ENCODE measurements at regions not wholly inside any gene's neighbourhood (a gene's known extent, or its start where the extent isn't known, plus 50 kb on each side); places are given as distances from the start of the nearest gene placed in this dataset.
A peak's percentile ranks its signal among the peaks of the same experiment; 100 is the strongest.
"Not testable (repeated sequence)": the region's sequence is repeated elsewhere in the genome, so short reads cannot be mapped to it uniquely, and the experiment has no call there.

DNA sequence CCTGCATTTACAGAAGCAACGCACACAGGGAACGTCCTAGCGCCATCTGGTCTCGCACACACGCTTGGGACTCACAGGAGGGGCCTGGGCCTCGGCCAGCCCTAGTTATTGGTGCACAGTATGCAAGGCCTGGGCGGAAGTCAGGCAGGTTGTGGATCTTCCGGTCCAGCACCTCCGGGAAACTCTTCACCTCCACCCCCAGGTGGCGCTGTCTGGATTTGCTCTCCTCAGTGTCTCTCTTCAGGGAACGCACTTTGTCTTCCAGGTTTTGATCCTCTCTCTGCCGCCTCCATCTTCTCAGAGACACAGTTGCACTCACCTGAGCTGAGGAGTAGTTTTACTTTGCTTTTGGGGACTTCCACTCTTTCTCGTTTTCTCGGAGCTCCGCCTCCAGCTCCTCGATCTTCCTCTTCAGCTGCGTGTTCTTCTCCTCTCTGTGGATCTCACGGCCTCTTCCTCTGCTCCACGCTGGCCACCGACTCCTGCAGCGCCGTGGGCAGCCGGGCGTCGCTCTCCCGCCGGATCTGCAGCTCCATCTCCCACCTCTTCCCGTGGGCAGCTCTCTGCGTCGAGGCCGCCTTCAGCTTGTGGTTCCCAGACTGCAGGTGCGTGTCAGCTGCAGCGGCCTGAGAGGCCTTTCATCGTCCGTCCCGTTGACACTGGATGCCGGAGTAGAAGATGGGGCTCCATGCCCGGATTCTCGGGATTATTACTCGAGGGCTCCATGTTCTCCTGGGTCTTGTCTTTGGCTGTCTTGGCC, 933.8 kb downstream of the TMEM121 start:
- H3K27ac ChIP-seq (ENCODE audit: low read length): no peak overlapping the region
- peak; percentile 59 to 67 (median 63) for ATAC-seq
- no peaks in the 10 kb centered on the region for H3K4me1 ChIP-seq (ENCODE audit: control insufficient read depth, insufficient read depth, low read length)
- no peak overlapping the region for H3K4me3 ChIP-seq (ENCODE audit: low read length)
- peak; percentile 28 to 77 for DNase-seq
- intact Hi-C loops (cut with micrococcal nuclease): loop anchor here (1.0 kb wide), 1 partner anchor 58 kb away; no protein-coding TSS in a partner anchor
- no peaks in the 10 kb centered on the region for H3K9me3 ChIP-seq (ENCODE audit: control insufficient read depth, insufficient read depth, low read length)
- peak; percentile 60 for TF ChIP-seq CTCF (IDR thresholded peaks at IDR 0.05)
- 89% methylated on average over 40 of the region's 40 CpGs for WGBS (ENCODE audit: insufficient coverage)
- no peaks in the 10 kb centered on the region for H3K36me3 ChIP-seq (ENCODE audit: control insufficient read depth, insufficient read depth, low read length)
- Mint-ChIP-seq H3K27ac (no peak overlapping the region), H3K36me3 (no peaks in the 10 kb centered on the region), H3K4me1 (peaks cover 3 to 9% of the 10 kb centered on the region in 2 donors), H3K4me3 (no peak overlapping the region), H3K27me3 (ENCODE audit: low read depth in 2 of 2) (peaks cover 2 to 36% of the 10 kb centered on the region in 2 donors), H3K9me3 (no peaks in the 10 kb centered on the region)
- no peaks in the 10 kb centered on the region for H3K27me3 ChIP-seq (ENCODE audit: control insufficient read depth, insufficient read depth, low read length)

DNA sequence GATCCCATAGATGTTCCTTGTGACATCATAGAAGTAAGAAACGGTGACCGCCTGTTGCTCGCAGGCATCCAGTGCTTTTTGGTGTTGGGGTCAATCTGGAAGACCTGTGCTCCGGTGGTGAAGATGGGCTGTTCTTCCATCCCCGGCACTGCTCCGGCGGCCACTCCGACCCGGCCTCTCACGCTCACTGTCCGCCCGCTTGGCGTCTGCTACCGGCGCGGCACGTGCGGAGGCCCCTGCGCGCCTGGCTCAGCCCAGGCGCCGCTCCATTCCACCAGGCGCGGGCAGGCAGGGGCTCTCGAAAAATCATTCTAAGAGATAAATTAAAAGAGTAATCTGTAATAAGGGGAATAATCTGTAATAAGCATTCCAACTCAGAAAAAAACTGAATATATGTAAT, 934.5 kb downstream of the TMEM121 start:
- Mint-ChIP-seq H3K4me1 (peaks cover 3 to 9% of the 10 kb centered on the region in 2 donors), H3K4me3 (no peak overlapping the region), H3K27ac (no peak overlapping the region), H3K9me3 (no peaks in the 10 kb centered on the region), H3K36me3 (no peaks in the 10 kb centered on the region), H3K27me3 (ENCODE audit: low read depth in 2 of 2) (peaks cover 2 to 29% of the 10 kb centered on the region in 2 donors)
- Histone ChIP-seq H3K4me1 (ENCODE audit: control insufficient read depth, insufficient read depth, low read length) (no peaks in the 10 kb centered on the region), H3K36me3 (ENCODE audit: control insufficient read depth, insufficient read depth, low read length) (no peaks in the 10 kb centered on the region), H3K27ac (ENCODE audit: low read length) (no peak overlapping the region), H3K27me3 (ENCODE audit: control insufficient read depth, insufficient read depth, low read length) (no peaks in the 10 kb centered on the region), H3K4me3 (ENCODE audit: low read length) (no peak overlapping the region), H3K9me3 (ENCODE audit: control insufficient read depth, insufficient read depth, low read length) (no peaks in the 10 kb centered on the region)
- intact Hi-C loops (cut with micrococcal nuclease): loop anchor here (1.0 kb wide), 1 partner anchor 57 kb away; no protein-coding TSS in a partner anchor
- ATAC-seq (no peak), DNase-seq (no peak)
- TF ChIP-seq CTCF (IDR thresholded peaks at IDR 0.05): no peak
- 97% methylated on average over 25 of the region's 25 CpGs for WGBS (ENCODE audit: insufficient coverage)

- H3K4me3 ChIP-seq (ENCODE audit: low read length); intact Hi-C loops (cut with micrococcal nuclease); H3K4me3 Mint-ChIP-seq; H3K4me1 ChIP-seq (ENCODE audit: control insufficient read depth, insufficient read depth, low read length); H3K27ac ChIP-seq (ENCODE audit: low read length); H3K9me3 ChIP-seq (ENCODE audit: control insufficient read depth, insufficient read depth, low read length); H3K27ac Mint-ChIP-seq; H3K27me3 Mint-ChIP-seq (ENCODE audit: low read depth in 2 of 2); H3K9me3 Mint-ChIP-seq; H3K4me1 Mint-ChIP-seq; H3K36me3 Mint-ChIP-seq; H3K27me3 ChIP-seq (ENCODE audit: control insufficient read depth, insufficient read depth, low read length); ATAC-seq; H3K36me3 ChIP-seq (ENCODE audit: control insufficient read depth, insufficient read depth, low read length); DNase-seq: not testable (repeated sequence)
- 72% methylated on average over 2 of the region's 4 CpGs for whole genome bisulfite sequencing (ENCODE audit: insufficient coverage)
Observed at GRCh38 chr14:106466483-106466882, 940.1 kb downstream of the TMEM121 start.

DNA sequence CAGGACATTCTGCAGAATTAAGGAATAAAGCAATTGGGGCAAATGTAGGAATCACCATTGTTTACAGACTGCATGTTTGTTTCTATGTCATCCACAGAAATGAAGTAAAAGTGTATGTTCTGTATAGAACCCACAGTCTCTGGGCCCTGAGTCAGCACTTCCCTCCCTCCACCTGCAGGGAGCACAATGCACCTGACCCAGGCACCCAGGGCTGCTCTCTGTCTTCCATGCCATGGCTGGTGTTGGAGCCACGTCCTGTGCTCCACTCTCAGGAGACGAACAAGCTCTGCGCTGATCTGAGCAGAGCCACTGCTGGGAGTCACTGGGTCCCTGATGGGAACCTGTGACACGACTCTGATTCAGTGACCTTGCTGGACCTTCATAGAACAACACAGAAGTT, 942.5 kb downstream of the TMEM121 start:
- WGBS (ENCODE audit: insufficient coverage): 70% methylated on average over 4 of the region's 4 CpGs
- ATAC-seq (peak; percentile 42 to 75 (median 67)), DNase-seq (peak in 1 of 2 donors; percentile 29)
- H3K27ac ChIP-seq (ENCODE audit: low read length); H3K4me1 Mint-ChIP-seq; H3K9me3 ChIP-seq (ENCODE audit: control insufficient read depth, insufficient read depth, low read length); H3K4me3 Mint-ChIP-seq; H3K9me3 Mint-ChIP-seq; H3K36me3 ChIP-seq (ENCODE audit: control insufficient read depth, insufficient read depth, low read length); H3K4me1 ChIP-seq (ENCODE audit: control insufficient read depth, insufficient read depth, low read length); H3K27me3 ChIP-seq (ENCODE audit: control insufficient read depth, insufficient read depth, low read length); H3K27me3 Mint-ChIP-seq (ENCODE audit: low read depth in 2 of 2); H3K4me3 ChIP-seq (ENCODE audit: low read length); H3K36me3 Mint-ChIP-seq; H3K27ac Mint-ChIP-seq; intact Hi-C loops (cut with micrococcal nuclease): not testable (repeated sequence)

GRCh38 chr14:106470028-106470427, 943.6 kb downstream of the TMEM121 start:
- H3K4me3 ChIP-seq (ENCODE audit: low read length); intact Hi-C loops (cut with micrococcal nuclease); DNase-seq; H3K27ac ChIP-seq (ENCODE audit: low read length); H3K4me1 Mint-ChIP-seq; H3K36me3 ChIP-seq (ENCODE audit: control insufficient read depth, insufficient read depth, low read length); H3K27ac Mint-ChIP-seq; H3K4me3 Mint-ChIP-seq; H3K4me1 ChIP-seq (ENCODE audit: control insufficient read depth, insufficient read depth, low read length); H3K9me3 ChIP-seq (ENCODE audit: control insufficient read depth, insufficient read depth, low read length); H3K36me3 Mint-ChIP-seq; H3K27me3 Mint-ChIP-seq (ENCODE audit: low read depth in 2 of 2); H3K27me3 ChIP-seq (ENCODE audit: control insufficient read depth, insufficient read depth, low read length); H3K9me3 Mint-ChIP-seq: not testable (repeated sequence)
- ATAC-seq: peak in 1 of 3 donors; percentile 57
- 28% methylated on average over 3 of the region's 3 CpGs for WGBS (ENCODE audit: insufficient coverage)

DNA sequence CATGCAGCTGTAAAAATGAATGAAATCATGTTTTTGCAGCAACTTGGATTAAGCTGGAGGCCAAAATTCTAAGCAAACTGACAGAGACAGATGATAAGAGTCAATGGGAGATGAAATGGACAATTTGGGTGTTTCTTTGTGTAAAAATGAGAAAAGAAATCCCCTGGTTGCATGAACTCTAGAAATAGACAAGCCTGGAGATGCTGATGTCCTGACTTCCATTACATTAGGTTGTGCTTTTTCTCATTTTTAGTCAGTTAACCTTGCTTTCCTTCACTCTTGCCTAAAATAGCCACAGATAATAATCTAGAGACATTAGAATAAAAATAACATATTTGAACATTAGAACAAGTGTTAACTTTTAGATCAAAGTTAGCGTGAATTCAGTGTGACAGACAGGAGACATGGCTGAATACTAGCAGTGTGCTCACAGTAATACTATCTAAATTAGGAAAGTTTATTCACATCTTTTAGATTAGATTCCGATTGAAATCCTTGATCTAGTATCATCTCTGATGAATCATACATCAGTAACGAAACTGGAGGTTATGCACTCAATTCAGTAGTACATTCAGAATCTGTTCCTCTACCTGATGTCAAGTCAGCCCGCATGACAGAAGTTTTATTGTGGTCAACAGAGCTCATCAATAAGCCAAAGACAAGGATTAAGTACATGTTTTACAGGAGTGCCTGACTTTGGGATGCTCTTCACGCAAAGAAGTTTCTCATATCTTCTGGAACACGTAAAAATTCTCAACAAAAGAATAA, 948.1 kb downstream of the TMEM121 start:
- H3K27me3 ChIP-seq (ENCODE audit: control insufficient read depth, insufficient read depth, low read length); H3K27ac ChIP-seq (ENCODE audit: low read length); H3K27me3 Mint-ChIP-seq (ENCODE audit: low read depth in 2 of 2); H3K9me3 Mint-ChIP-seq; H3K27ac Mint-ChIP-seq; H3K4me1 Mint-ChIP-seq; H3K4me3 ChIP-seq (ENCODE audit: low read length); DNase-seq; H3K36me3 ChIP-seq (ENCODE audit: control insufficient read depth, insufficient read depth, low read length); H3K36me3 Mint-ChIP-seq; intact Hi-C loops (cut with micrococcal nuclease); H3K4me3 Mint-ChIP-seq; H3K9me3 ChIP-seq (ENCODE audit: control insufficient read depth, insufficient read depth, low read length); ATAC-seq; H3K4me1 ChIP-seq (ENCODE audit: control insufficient read depth, insufficient read depth, low read length): not testable (repeated sequence)
- WGBS (ENCODE audit: insufficient coverage): 80% methylated on average over 5 of the region's 6 CpGs

Data from natural killer cell (primary cell).